Body of pancreas (tissue), 4 donors: ENCODE measurements at regions not wholly inside any gene's neighbourhood (a gene's known extent, or its start where the extent isn't known, plus 50 kb on each side); places are given as distances from the start of the nearest gene placed in this dataset.

Experiments used
- POLR2A ChIP-seq, 3 donors: fragments of 450-650 bp; IDR thresholded peaks; one replicate each; pipeline ENCODE4 v1.6.1; 2016; ENCODE audit warnings: antibody characterized with exemption in 3 of 3, mild to moderate bottlenecking in 2 of 3
- TF ChIP-seq, protein P1 (sequence below), 7 experiments: fragments of 450-650 bp in 4 of 7; fragments of 200-600 bp in 3 of 7; sonication (generic) in 3 of 7; IDR thresholded peaks; one replicate each; pipeline ENCODE4 v1.5.1; 2016 to 2019; ENCODE audit warnings: antibody characterized with exemption in 7 of 7

DNA sequence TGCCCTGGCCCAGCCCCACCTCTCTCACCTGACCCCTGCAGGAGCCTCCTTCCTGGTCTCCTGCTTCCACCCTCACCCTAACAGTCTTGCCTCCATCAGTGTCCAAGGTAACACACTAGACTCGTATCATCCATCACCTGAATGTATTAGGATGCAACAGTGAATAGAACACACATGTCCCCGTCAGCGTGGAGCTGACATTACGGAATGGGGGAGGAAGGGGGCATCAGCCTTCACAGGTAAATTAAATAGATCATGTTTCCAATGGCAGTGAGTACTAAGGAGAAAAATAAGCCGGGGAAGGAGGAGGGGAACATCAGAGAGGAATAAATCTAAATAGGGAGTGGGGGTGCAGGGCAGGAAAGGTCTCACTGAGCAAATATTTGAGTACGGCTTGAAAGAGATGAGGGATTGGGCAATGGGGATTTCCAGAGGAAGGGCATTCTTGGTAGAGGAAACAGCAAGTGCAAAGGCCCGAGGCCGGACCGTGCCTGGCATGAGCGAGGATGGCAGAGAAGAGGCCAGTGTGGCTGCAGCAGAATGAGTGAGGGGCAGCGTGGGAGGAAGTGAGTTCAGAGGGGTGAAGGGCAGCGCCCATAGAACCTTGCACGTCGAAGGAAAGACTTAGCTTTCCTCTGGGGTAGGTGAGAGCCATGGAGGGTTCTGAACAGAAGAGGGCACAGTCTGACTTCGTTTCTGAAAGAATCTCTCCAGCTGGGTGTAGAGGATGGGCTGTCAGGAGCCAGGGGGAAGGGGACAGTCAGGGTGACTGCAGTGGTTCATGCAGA, 110.1 kb upstream of the PTPN1 start:
- TF ChIP-seq, protein P1, sequence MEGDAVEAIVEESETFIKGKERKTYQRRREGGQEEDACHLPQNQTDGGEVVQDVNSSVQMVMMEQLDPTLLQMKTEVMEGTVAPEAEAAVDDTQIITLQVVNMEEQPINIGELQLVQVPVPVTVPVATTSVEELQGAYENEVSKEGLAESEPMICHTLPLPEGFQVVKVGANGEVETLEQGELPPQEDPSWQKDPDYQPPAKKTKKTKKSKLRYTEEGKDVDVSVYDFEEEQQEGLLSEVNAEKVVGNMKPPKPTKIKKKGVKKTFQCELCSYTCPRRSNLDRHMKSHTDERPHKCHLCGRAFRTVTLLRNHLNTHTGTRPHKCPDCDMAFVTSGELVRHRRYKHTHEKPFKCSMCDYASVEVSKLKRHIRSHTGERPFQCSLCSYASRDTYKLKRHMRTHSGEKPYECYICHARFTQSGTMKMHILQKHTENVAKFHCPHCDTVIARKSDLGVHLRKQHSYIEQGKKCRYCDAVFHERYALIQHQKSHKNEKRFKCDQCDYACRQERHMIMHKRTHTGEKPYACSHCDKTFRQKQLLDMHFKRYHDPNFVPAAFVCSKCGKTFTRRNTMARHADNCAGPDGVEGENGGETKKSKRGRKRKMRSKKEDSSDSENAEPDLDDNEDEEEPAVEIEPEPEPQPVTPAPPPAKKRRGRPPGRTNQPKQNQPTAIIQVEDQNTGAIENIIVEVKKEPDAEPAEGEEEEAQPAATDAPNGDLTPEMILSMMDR (IDR thresholded peaks at IDR 0.05) = no peak
- TF ChIP-seq POLR2A (IDR thresholded peaks at IDR 0.05) = no peak
